Dermis microvascular lymphatic vessel endothelial cell (primary cell): ENCODE measurements at regions not wholly inside any gene's neighbourhood (a gene's known extent, or its start where the extent isn't known, plus 50 kb on each side); places are given as distances from the start of the nearest gene placed in this dataset.
A peak's percentile ranks its signal among the peaks of the same experiment; 100 is the strongest.
"Not testable (repeated sequence)": the region's sequence is repeated elsewhere in the genome, so short reads cannot be mapped to it uniquely, and the experiment has no call there.

Experiments
- DNase-seq, 2 donors: peaks; one replicate each; pipeline versions ENCODE4 v3.0.0 to v3.0.0-alpha.2; 2010; ENCODE audit warnings: low read depth in 2 of 2

DNA sequence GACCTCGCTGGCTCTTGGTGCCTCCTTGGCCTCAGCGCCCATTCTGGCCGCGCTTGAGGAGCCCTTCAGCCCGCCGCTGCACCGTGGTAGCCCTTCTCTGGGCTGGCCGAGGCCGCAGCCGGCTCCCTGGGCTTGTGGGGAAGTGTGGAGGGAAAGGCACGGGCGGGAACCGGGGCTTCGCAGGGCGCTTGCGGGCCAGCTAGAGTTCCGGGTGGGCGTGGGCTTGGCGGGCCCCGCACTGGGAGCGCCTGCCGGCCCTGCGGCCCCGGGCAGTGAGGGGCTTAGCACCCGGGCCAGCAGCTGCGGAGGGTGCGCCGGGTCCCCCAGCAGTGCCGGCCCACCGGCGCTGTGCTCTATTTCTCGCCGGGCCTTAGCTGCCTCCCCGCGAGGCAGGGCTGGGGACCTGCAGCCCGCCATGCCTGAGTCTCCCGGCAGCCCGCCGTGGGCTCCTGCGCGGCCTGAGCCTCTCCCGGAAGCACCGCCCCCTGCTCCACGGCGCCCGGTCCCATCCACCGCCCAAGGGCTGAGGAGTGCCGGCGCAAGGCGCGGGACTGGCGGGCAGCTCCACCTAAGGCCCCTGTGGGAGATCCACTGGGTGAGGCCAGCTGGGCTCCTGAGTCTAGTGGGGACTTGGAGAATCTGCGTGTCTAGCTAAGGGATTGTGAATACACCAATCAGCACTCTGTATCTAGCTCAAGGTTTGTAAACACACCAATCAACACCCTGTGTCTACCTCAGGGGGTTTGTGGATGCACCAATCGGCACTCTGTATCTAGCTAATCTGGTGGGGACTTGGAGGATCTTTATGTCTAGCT, 141.1 kb downstream of the SLCO4C1 start:
- DNase-seq: peak in 1 of 2 donors; percentile 19

DNA sequence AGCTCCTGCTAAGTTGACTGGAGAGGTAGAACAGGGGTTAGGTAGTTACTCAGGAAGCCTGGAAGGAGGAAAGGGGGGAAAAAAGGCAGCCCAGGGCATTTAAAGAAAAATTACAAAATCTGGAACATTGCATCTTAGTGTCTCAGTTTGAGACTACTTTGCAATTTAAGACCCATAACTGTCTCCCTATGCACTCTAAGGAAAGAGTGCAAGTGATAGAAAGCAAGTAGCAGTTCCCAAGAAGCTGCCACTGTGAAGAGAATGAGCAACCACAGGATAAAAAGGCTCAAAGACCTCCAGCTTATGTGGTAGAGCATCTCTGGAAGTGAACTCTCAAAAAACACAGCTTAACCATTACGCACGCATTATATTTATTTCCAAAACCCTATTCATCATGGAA, 141.8 kb downstream of the SLCO4C1 start:
- no peak for DNase-seq

DNA sequence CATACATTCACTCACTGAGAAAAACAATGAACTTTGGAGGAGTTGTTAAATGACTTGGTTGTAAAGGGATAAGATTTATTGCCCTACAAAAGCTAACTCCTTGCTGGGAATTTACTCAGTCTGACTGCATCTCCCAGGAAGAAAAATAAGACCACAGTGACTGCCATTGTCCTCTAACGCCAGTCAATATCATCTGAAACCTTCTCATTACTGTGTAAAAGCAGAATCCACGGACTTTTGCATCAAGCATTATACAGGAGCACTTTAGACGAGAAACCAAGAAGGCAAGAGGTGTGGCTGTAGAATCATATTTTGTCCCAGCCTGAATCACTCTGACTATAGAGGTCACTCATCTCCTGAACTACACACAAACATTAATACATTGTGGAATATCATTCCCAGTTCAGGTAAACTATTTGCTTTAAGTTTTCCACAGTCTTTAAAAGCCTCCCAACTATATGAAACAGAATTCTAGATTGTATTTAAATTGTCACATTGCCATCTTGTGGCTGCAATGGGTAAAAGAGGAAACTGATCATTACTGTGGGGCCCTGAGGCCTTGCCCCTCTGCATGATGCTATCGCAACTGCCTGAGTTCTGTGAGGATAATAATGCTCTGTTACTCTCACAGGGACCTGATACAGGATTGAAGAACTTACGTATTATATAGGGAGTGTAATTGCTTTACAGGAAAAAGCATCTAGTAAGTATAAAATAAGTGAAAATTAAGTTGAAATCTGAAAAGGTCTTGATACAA, 142.9 kb downstream of the SLCO4C1 start:
- peak in 1 of 2 donors; percentile 26 for DNase-seq

DNA sequence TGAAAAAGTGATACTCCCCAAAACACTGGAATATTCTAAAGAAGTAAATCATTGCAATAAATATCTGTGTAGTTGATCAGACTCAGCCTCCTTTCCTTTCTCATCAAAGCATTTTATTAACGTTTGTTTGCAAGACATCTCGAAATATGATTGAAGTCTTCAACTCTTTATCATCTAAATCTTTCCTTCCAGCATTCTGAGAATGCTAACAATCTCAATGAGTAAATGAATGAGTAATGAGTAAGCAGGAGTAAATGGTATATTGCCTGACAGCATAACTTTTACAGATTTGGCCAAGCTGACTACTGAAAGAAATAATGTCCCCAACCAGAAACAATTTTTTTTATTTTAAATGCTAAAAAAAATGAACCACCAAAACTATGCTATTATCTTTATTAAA, 157.1 kb downstream of the SLCO4C1 start:
- DNase-seq: no peak

DNA sequence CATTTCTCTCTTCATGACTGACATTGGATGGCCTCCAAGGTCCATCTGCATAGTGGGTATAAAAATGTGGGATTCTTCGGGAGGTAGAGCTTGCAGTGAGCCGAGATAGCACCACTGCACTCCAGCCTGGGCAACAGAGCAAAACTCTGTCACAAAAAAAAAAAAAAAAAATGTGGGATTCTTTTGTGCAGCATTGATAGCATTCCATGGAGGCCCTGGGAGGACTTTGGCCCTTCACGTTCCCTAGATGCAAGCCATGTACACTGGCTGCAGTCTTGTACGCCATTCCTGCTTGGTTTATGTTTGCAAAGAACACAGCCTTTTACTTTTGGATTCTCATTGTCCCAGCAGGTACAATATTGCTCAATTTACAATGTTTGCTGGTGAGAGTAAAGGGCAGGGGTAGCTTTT, 157.8 kb downstream of the SLCO4C1 start:
- no peak for DNase-seq

DNA sequence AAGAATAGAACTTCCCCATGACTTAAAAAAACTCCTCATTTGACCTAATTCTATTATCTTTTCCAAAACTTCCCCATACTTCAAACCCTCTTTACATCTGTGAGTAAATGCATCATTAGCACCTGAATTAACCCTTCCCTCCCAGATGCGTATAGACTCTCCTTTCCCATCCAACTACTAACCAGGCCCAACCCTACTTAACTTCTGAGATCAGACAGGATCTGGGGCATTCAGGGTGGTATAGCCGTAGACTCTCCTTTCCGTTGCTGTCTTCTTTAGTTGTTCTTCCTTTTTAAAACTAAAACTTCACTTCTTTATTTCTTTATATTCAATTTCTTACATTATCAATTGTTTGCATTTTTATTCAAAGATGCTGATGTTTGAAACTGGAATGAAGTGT, 165.2 kb downstream of the SLCO4C1 start:
- DNase-seq: no peak

DNA sequence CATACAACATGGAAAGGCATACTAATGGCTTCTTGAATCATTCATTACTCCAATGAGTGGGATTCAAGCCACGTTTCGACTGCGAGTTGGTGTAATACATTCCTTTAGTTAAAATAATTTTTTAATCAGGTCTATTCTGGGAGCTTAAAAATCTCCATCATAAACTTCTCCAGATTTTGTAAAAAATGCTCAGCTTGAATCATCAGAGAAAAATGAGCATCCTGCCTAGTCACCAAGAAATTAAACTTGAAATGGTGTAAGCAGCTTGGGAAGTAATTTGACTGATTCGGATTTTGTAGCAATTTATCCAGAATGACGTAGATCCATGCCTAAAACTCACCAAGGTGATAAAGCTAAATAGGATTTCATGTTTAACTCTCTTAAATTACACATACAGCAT, 165.7 kb downstream of the SLCO4C1 start:
- DNase-seq: no peak

DNA sequence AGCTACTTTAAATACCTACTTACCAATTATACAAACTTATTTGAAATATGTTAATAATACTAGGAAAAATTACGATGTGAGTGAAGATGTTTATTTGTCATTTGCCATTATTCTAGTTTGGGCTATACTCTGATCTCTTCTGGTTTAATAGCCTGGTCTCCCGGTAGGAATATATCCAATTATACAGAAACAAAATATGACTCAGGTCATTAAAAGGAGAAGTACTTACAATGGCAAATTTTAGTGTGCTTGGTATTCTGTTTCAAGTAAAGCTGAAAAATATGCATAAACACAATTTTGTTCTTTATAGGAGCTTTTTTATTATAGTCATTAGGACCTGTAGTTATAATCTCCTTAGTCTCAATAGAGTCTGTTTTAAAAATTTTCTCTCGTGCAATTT, 176.8 kb downstream of the SLCO4C1 start:
- DNase-seq: no peak

DNA sequence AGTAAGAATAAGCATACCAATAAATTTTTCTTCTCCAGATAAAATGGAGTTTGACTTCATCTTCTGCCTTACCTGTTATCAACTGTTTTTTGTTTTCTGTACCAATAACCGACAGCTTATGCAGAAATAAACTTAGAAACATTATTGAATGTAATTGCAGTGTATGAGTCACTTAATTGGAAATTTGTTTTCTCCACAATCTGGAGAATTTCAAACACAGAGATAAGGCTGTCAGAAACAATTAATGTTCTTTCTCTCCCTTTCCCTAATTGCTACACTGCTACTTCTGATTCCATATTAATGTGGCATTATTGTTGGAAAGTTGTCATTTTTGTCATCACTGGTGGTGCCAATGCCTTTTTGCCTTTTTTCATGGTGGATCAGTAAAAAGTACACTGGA, 180.3 kb downstream of the SLCO4C1 start:
- no peak for DNase-seq

DNA sequence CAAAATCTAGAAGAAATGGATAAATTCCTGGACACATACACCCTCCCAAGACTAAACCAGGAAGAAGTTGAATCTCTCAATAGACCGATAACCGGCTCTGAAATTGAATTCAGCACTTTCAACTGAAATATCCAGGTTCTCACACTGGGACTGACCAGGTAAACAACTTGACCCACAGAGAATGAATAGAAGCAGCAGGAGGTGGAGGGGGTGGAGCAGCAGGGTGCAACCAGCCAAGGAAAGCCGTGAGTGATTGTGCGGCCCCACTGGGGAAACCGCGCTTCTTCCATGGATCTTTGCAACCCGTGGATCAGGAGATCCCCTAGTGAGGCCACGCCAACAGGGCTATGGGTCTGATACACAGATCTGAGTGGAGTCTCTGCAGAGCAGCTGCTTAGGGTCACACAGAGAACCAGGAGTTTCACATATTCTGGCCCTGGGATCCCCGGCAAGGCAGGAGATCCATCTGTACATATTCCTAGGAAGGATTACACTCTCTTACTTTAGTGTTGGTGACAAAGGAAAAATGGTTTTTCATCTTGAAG, 181.5 kb downstream of the SLCO4C1 start:
- no peak for DNase-seq

DNA sequence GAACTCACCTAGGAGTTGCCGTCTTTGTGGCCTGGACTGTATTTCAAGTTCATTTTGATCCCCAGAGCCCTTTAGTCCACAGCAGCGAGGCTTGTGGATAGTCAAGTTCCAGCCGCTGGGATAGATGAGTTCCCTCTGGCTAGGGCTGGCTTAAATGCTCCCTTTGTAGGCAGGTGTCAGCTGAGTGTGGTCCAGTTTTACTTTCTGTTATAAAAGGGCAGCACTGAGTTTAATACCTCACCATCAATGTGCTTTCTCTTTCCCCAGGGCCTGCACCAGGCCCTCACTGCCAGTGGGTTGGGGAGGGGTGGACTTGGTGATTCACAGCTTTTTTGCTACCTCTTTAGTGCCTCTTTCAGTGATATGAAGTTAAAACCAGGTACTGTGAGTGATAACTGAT, 188.2 kb downstream of the SLCO4C1 start:
- no peak for DNase-seq

DNA sequence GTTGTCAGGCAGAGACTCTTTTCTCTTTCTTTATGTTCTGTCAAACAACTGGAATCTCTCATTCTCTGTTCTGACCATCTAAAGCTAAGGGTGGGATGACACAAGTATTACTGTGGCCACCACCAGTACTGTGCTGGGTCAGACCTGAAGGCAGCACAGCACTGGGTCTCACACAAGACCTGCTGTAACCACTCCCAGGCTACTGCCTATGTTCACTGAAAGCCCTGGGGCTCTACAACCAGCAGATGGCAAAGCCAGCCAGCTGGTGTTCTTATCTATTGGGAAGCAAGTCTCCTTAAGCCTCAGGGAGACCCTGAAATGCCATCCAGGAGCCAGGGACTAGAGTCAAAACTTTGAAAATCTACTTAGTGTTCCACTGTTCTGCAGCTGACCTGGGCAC, 189.5 kb downstream of the SLCO4C1 start:
- no peak for DNase-seq

DNA sequence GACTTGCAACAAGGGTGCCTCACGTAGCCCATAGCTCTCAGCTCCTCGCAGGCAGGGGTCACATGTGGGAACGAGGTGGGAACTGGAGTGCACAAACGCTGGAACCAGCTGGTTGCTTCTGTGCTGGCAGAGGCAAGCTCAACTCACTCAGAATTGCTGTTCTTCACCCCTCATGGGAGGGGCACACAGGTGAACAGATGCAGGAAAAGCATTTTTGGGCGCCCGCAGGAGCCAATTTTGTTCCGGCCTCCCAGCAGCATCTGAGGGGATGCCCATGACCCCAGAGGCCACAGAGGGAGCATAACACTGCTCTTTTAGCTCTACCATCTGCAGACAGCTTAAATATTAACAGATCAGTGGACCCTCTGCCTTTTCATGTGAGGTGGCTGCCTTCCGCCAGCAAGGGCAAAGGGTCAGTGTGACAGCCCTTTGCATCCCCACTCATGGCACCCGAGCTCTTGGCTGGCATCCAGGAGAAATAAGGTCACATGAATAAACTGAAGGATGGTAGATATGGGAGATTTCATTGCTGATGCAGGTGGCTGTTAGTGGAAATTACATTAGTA, 196.2 kb downstream of the SLCO4C1 start:
- no peak for DNase-seq

DNA sequence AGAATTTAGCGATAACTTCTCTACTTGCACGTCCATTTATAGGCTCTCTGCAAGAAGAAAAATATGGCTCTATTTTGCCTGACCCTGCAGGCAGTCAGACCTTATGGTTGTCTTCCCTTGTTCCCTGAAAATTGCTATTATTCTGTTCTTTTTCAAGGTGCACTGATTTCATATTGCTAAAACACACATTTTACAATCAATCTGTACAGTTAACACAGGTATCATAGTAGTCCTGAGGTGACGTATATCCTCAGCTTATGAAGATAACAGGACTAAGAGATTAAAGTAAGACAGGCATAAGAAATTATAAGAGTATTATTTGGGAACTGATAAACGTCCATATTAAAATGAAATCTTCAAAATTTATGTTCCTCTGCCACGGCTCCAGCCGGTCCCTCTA, 197.0 kb downstream of the SLCO4C1 start:
- not testable (repeated sequence) for DNase-seq

DNA sequence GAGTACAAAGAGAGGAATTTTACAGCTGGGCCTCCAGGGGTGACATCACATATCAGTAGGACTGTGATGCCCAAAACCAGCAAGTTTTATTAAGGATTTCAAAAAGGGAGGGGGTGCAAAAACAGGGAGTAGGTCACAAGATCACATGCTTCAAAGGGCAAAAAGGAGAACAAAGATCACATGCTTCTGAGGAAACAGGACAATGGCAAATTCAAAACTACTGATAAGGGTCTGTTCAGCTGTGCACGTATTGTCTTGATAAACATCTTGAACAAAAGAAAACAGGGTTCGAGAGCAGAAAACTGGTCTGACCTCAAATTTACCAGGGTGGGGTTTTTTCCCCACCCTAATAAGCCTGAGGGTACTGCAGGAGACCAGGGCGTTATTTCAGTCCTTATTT, 197.5 kb downstream of the SLCO4C1 start:
- not testable (repeated sequence) for DNase-seq

DNA sequence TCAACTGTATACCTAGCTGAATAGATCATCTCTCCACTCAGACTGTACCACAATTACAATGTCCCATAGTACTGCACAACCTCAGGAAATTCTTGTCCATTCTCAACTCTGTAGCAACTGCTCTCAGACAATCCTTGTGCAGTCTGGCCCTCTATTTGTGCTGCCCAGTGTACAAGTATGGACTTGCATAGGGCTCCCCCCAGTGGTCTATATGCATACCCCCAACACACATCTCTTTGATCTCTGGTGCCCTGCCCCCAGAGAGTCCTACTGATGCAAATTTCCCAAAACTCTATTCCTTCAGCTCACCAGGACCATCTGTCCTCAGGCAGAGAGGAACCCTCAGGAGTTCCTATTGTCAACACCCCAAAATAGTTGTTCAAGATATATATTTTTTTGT, 205.3 kb downstream of the SLCO4C1 start:
- peak in 1 of 2 donors; percentile 40 for DNase-seq

DNA sequence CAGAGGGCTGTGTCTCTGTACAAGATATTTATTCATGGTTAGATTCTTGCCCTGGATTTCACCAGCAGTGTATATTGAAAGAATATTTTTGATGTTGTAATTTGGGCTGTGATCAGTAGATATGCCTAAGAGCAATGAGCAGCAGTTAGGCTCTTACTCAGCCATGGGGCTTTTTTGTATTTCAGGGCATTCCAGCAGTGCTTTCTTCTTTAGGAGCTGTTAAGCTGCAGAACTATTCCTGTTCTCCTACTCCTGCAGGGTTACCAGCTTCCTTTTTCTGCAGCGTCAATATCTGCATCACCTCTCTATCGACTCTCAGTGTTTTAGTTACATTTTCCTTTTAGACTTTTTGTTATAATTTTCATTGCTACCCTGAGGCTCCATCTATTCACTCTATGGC, 206.2 kb downstream of the SLCO4C1 start:
- DNase-seq: no peak

DNA sequence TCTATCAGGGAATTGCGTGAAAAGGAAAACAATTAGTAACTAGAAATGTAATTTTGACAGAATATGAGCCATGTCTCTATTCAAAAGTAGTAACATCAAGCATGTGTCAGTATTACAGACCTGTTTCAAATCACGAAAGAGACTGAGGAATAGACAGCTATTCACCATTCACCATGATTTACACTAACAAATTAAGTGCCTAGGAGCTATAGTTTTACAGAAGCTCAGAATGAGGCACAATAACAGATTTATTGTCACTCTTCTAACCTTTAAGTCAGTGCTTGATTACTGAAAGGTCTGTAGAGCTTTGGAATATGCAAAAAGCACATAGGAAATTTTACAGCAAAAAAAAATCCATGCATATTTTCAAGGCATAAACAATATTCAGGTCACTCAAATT, 208.2 kb downstream of the SLCO4C1 start:
- no peak for DNase-seq

DNA sequence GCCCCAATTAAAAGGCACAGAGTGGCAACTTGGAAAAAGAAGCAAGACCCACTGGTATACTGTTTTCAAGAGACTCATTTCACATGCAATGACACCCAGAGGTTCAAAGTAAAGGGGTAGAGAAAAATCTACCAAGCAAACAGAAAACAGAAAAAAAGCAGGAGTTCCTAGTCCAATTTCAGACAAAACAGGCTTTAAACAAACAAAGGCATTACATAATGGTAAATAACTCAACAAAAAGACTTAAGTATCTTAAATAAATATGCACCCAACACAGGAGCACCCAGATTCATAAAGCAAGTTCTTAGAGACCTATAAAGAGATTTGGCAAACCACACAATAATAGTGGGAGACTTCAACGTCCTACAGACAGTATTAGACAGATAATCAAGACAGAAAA, 215.8 kb downstream of the SLCO4C1 start:
- no peak for DNase-seq

DNA sequence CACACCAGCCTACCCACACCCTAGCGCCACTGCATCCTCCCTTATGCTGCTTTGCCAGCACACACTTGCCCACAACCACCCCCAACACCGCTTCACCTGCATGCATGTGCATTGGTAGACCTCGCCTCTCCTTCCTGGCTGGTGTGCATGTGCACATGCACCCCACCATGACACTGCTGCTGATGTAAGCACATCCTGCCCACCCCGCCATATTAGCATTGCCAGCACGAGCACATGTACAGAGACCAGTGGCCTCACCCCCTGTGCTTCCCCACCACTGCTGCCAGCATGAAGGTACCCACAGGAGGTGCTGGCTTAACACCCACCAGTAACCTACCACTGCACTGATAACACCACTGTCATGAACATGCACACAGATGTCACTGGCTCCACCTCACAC, 218.2 kb downstream of the SLCO4C1 start:
- DNase-seq: no peak

DNA sequence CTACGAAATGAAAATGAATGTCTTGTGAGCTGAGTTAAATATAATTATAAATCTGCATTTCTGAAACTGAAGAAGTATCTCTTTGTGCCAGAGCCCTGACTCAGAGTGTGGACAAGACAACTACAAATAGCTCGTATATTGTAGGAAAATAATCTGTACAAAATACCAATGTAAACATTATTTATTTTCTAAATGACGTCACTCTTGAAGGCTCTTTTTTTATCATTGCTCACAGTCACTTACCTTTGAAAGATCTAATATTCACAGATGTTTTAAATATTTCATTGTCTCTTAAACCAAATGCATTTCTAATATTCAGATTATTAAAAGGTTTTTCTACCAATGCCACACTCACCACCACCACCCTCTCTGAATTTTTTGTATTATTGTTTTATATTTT, 226.1 kb downstream of the SLCO4C1 start:
- no peak for DNase-seq

DNA sequence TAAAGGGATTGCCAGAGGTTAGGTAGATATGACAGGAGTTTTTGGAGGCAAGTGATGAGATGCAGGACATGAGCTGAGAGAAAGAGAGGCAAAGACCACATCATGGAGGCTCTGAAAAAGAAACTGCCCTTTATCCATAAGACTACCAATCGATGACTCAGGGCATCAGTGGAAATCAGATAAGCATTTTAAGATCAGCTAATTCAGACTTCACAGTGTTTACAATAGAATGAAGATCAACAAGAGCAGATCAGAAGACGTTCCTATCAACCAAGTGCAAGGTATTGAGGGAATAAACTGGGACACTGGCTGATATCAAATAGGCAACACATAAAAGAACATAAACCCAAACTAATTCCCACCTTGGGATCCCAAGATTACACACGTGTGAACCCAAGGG, 227.2 kb downstream of the SLCO4C1 start:
- DNase-seq: no peak
